GM10266 (cell line): ENCODE measurements at regions not wholly inside any gene's neighbourhood (a gene's known extent, or its start where the extent isn't known, plus 50 kb on each side); places are given as distances from the start of the nearest gene placed in this dataset.

Experiments used
- DNase-seq: peaks from one replicate; pipeline ENCODE4 v3.0.0; 2012; ENCODE audit errors: extremely low spot score
- CTCF ChIP-seq: IDR thresholded peaks from 2 replicates; pipeline ENCODE4 v1.5.1; 2012; ENCODE audit warnings: mild to moderate bottlenecking, low read depth; ENCODE audit not compliant: control insufficient read depth, insufficient read depth; ENCODE audit errors: missing control alignments

DNA sequence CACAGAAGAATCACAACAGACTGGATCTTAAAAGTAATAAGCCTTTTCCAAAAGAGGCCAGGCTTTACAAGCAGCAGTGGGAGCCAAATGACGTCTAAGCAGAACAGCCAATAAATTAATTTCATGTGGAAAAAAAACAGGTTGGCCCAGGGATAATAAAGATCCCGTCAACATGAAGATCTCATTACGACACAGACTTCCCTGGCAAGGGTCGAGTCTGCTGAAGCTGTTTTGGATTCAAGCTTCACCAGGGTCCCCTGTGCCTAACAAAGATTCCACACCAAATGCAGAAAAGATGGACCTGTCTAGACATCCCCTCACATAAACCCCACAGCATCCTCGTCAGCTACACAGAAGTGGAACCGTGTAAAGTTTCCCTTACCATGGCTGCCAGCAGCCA lies 215.1 kb upstream of the ZNF507 start:
- no peak for DNase-seq
- TF ChIP-seq CTCF = no peak

DNA sequence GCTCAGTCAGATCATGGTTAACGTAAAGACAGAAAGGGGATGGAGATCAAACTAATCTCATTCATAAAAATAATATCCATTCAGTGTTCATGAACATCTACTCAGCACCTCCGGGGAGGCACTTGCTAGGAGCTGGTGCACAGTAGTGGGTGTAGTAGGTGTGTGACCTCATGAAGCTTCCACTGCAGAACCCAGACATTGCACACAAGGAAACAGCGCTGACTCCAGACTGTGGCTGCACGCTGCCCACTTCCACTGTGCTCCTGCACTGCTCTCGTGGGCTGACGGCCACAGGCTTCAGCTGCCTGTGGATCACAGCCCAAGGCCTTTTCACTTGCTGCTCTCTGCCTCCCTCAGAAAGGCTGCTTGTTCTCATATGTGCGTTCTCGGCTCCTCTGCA lies 214.4 kb upstream of the ZNF507 start:
- DNase-seq = no peak
- no peak for TF ChIP-seq CTCF

GRCh38 chr19:32138416-32138815 lies 207.0 kb upstream of the ZNF507 start:
- DNase-seq = no peak
- no peak for TF ChIP-seq CTCF

- TF ChIP-seq CTCF = no peak
- no peak for DNase-seq
These were observed 203.4 kb upstream of the ZNF507 start for GRCh38 chr19:32141840-32142511.

GRCh38 chr19:32146664-32147063 lies 198.7 kb upstream of the ZNF507 start:
- no peak for TF ChIP-seq CTCF
- DNase-seq = no peak

DNA sequence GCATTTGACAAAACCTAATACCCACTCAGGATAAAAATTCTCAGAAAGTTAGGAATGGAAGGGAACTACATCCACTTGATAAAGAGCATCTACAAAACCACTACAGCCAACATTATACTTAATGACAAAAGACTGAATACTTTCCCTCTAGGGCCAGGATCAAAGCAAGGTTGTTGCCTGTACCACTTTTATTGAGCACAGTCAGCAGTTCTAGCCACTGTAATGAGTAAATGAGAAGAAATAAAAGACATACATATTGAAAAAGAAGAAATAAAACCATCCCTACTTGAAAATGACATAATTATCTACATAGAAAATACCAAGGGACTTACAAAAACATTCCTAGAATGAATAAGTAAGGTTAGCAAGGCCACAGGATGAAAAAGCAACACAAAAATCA lies 194.8 kb upstream of the ZNF507 start:
- TF ChIP-seq CTCF = no peak
- DNase-seq = no peak

GRCh38 chr19:32154418-32154817 lies 191.0 kb upstream of the ZNF507 start:
- no peak for DNase-seq
- no peak for TF ChIP-seq CTCF
